ENCODE measurements at regions not wholly inside any gene's neighbourhood (a gene's known extent, or its start where the extent isn't known, plus 50 kb on each side); places are given as distances from the start of the nearest gene placed in this dataset.
"Not testable (repeated sequence)": the region's sequence is repeated elsewhere in the genome, so short reads cannot be mapped to it uniquely, and the experiment has no call there.

GRCh38 chr4:38413524-38414341 is 250.3 kb upstream of the KLF3 start:
- Histone ChIP-seq H3K27me3 (replicated peaks in 1 of 7) (no peaks in the 10 kb centered on the region), H3K4me3 (no peak overlapping the region), H3K36me3 (no peaks in the 10 kb centered on the region), H3K9me3 (no peaks in the 10 kb centered on the region), H3K27ac (no peak overlapping the region), H3K4me1 (no peaks in the 10 kb centered on the region)
- WGBS, 5 donors = 68 to 79% (median 76%) methylated on average over 2 of the region's 2 CpGs
- no peak for DNase-seq
- TF ChIP-seq POLR2A (IDR thresholded peaks at IDR 0.05) (no peak), POLR2AphosphoS5 (IDR thresholded peaks at IDR 0.05) (no peak), CTCF (IDR thresholded peaks at IDR 0.05 in 8 of 11, conservative IDR thresholded peaks at IDR 0.05 in 3 of 11) (no peak)
- intact Hi-C loops (cut with DNase I; ENCODE audit: low total_unique reads) = no loop called here

- Histone ChIP-seq H3K27ac (no peak overlapping the region), H3K4me1 (no peaks in the 10 kb centered on the region), H3K27me3 (replicated peaks in 1 of 7) (no peaks in the 10 kb centered on the region), H3K36me3 (no peaks in the 10 kb centered on the region), H3K4me3 (no peak overlapping the region), H3K9me3 (peaks cover 0 to 2% (median 0%) of the 10 kb centered on the region in 8 donors)
- DNase-seq = no peak
- intact Hi-C loops (cut with DNase I; ENCODE audit: low total_unique reads) = no loop called here
- no peak for TF ChIP-seq CTCF (IDR thresholded peaks at IDR 0.05 in 8 of 11, conservative IDR thresholded peaks at IDR 0.05 in 3 of 11)
- TF ChIP-seq POLR2AphosphoS5 (IDR thresholded peaks at IDR 0.05) = no peak
- no peak for TF ChIP-seq POLR2A (IDR thresholded peaks at IDR 0.05)
Observed at GRCh38 chr4:38414410-38414809, 249.6 kb upstream of the KLF3 start.

GRCh38 chr4:38415682-38416081 is 248.3 kb upstream of the KLF3 start:
- TF ChIP-seq POLR2AphosphoS5 (IDR thresholded peaks at IDR 0.05) (no peak), CTCF (IDR thresholded peaks at IDR 0.05 in 8 of 11, conservative IDR thresholded peaks at IDR 0.05 in 3 of 11) (no peak), POLR2A (IDR thresholded peaks at IDR 0.05) (no peak)
- H3K27ac ChIP-seq = no peak overlapping the region
- no peaks in the 10 kb centered on the region for H3K27me3 ChIP-seq (replicated peaks in 1 of 7)
- H3K9me3 ChIP-seq = peaks cover 0 to 13% (median 2%) of the 10 kb centered on the region in 8 donors
- no peaks in the 10 kb centered on the region for H3K36me3 ChIP-seq
- DNase-seq = no peak
- no peak overlapping the region for H3K4me3 ChIP-seq
- intact Hi-C loops (cut with DNase I; ENCODE audit: low total_unique reads) = no loop called here
- WGBS, 5 donors = 58 to 69% (median 64%) methylated on average over 6 of the region's 6 CpGs
- no peaks in the 10 kb centered on the region for H3K4me1 ChIP-seq

- 94 to 100% (median 97%) methylated on average over 1 of the region's 1 CpG for WGBS, 5 donors
- H3K4me1 ChIP-seq = no peaks in the 10 kb centered on the region
- H3K36me3 ChIP-seq = no peaks in the 10 kb centered on the region
- DNase-seq = no peak
- no peak overlapping the region for H3K27ac ChIP-seq
- no peaks in the 10 kb centered on the region for H3K27me3 ChIP-seq (replicated peaks in 1 of 7)
- H3K4me3 ChIP-seq = no peak overlapping the region
- intact Hi-C loops (cut with DNase I; ENCODE audit: low total_unique reads) = no loop called here
- H3K9me3 ChIP-seq = peaks cover 0 to 13% (median 2%) of the 10 kb centered on the region in 8 donors
- no peak for TF ChIP-seq POLR2AphosphoS5 (IDR thresholded peaks at IDR 0.05)
- TF ChIP-seq CTCF (IDR thresholded peaks at IDR 0.05 in 8 of 11, conservative IDR thresholded peaks at IDR 0.05 in 3 of 11) = no peak
- TF ChIP-seq POLR2A (IDR thresholded peaks at IDR 0.05) = no peak
Observed at GRCh38 chr4:38416450-38417014, 247.5 kb upstream of the KLF3 start.

GRCh38 chr4:38420254-38420653 is 243.7 kb upstream of the KLF3 start:
- H3K27me3 ChIP-seq (replicated peaks in 1 of 7); DNase-seq; H3K4me3 ChIP-seq; H3K4me1 ChIP-seq; H3K27ac ChIP-seq; intact Hi-C loops (cut with DNase I; ENCODE audit: low total_unique reads); H3K36me3 ChIP-seq: not testable (repeated sequence)
- peaks cover 0 to 13% (median 2%) of the 10 kb centered on the region in 8 donors for H3K9me3 ChIP-seq
- 59 to 96% (median 71%) methylated on average over 4 of the region's 4 CpGs for WGBS, 5 donors

Measured in spleen (tissue), 11 donors.